Thyroid gland (tissue), 4 donors: ENCODE measurements at regions not wholly inside any gene's neighbourhood (a gene's known extent, or its start where the extent isn't known, plus 50 kb on each side); places are given as distances from the start of the nearest gene placed in this dataset.

ENCODE experiments used
- CTCF ChIP-seq, 6 experiments: fragments of 200-600 bp in 3 of 6; fragments of 450-650 bp in 3 of 6; sonication (generic) in 3 of 6; IDR thresholded peaks; one replicate each; pipeline ENCODE4 v1.5.1; 2016 to 2019; ENCODE audit warnings: antibody characterized with exemption in 6 of 6, mild to moderate bottlenecking in 2 of 6, inconsistent platforms in 1 of 6, moderate library complexity in 1 of 6
- POLR2A ChIP-seq, 2 donors: fragments of 450-650 bp; IDR thresholded peaks; one replicate each; pipeline ENCODE4 v1.6.1; 2017; ENCODE audit warnings: antibody characterized with exemption in 2 of 2, mild to moderate bottlenecking in 2 of 2, moderate library complexity in 1 of 2

GRCh38 chr3:72322264-72322976 lies 525.8 kb downstream of the SHQ1 start:
- TF ChIP-seq POLR2A (IDR thresholded peaks at IDR 0.05) (no peak), CTCF (IDR thresholded peaks at IDR 0.05) (no peak)
